CD4-positive, alpha-beta T cell treated with Interleukin-17A for 4 hours (primary cell): ENCODE measurements at regions not wholly inside any gene's neighbourhood (a gene's known extent, or its start where the extent isn't known, plus 50 kb on each side); places are given as distances from the start of the nearest gene placed in this dataset.

Experiments used
- DNase-seq: peaks from one replicate; pipeline ENCODE4 v3.0.0-alpha.2; 2020; ENCODE audit warnings: mixed read lengths

GRCh38 chr16:65469116-65469515 lies 347.3 kb upstream of the CDH11 start:
- no peak for DNase-seq

- DNase-seq, result no peak
Observed at GRCh38 chr16:65468133-65468532, 346.3 kb upstream of the CDH11 start.

- no peak for DNase-seq
Observed at GRCh38 chr16:65463652-65464260, 341.9 kb upstream of the CDH11 start.

GRCh38 chr16:65457084-65457483 lies 335.2 kb upstream of the CDH11 start:
- DNase-seq, result no peak

GRCh38 chr16:65455761-65456160 lies 333.9 kb upstream of the CDH11 start:
- DNase-seq, result no peak

- DNase-seq, result no peak
Observed at GRCh38 chr16:65453646-65454045, 331.8 kb upstream of the CDH11 start.

GRCh38 chr16:65449526-65449925 lies 327.7 kb upstream of the CDH11 start:
- DNase-seq, result no peak

GRCh38 chr16:65446427-65446826 lies 324.6 kb upstream of the CDH11 start:
- no peak for DNase-seq

- no peak for DNase-seq
Observed at GRCh38 chr16:65445313-65446260, 323.7 kb upstream of the CDH11 start.

- no peak for DNase-seq
Observed at GRCh38 chr16:65441501-65441900, 319.6 kb upstream of the CDH11 start.

GRCh38 chr16:65429504-65430181 lies 307.8 kb upstream of the CDH11 start:
- DNase-seq, result no peak

GRCh38 chr16:65426484-65426883 lies 304.6 kb upstream of the CDH11 start:
- no peak for DNase-seq

GRCh38 chr16:65422934-65423333 lies 301.1 kb upstream of the CDH11 start:
- no peak for DNase-seq

- DNase-seq, result no peak
Observed at GRCh38 chr16:65421596-65421995, 299.7 kb upstream of the CDH11 start.

GRCh38 chr16:65418435-65418834 lies 296.6 kb upstream of the CDH11 start:
- no peak for DNase-seq

GRCh38 chr16:65415460-65415859 lies 293.6 kb upstream of the CDH11 start:
- DNase-seq, result no peak

GRCh38 chr16:65414284-65414984 lies 292.6 kb upstream of the CDH11 start:
- no peak for DNase-seq

- DNase-seq, result no peak
Observed at GRCh38 chr16:65413861-65414260, 292.0 kb upstream of the CDH11 start.

- DNase-seq, result no peak
Observed at GRCh38 chr16:65410801-65411200, 288.9 kb upstream of the CDH11 start.

GRCh38 chr16:65409510-65409909 lies 287.6 kb upstream of the CDH11 start:
- DNase-seq, result no peak

- DNase-seq, result no peak
Observed at GRCh38 chr16:65406933-65407332, 285.1 kb upstream of the CDH11 start.

GRCh38 chr16:65406116-65406515 lies 284.3 kb upstream of the CDH11 start:
- no peak for DNase-seq

GRCh38 chr16:65394281-65394680 lies 272.4 kb upstream of the CDH11 start:
- DNase-seq, result no peak
